HL-60 (cell line): ENCODE measurements at regions not wholly inside any gene's neighbourhood (a gene's known extent, or its start where the extent isn't known, plus 50 kb on each side); places are given as distances from the start of the nearest gene placed in this dataset.

ENCODE experiments used
- GABPA ChIP-seq: IDR thresholded peaks from 2 replicates; pipeline ENCODE4 v1.6.1; 2012; ENCODE audit warnings: low read depth
- POLR2AphosphoS5 ChIP-seq: IDR thresholded peaks from 2 replicates; pipeline ENCODE4 v1.6.1; 2012; ENCODE audit warnings: low read depth
- SPI1 ChIP-seq: IDR thresholded peaks from 2 replicates; pipeline ENCODE4 v1.6.1; 2012; ENCODE audit warnings: low read depth, mild to moderate bottlenecking, borderline replicate concordance
- TF ChIP-seq, protein P1 (sequence below): IDR thresholded peaks from one replicate; pipeline ENCODE4 v1.5.1; 2011; ENCODE audit warnings: low read length, control low read depth, inconsistent platforms; ENCODE audit not compliant: insufficient read depth
- TF ChIP-seq, protein P2 (sequence below): IDR thresholded peaks from 2 replicates; pipeline ENCODE4 v1.6.1; 2012; ENCODE audit warnings: low read depth; ENCODE audit not compliant: insufficient replicate concordance

DNA sequence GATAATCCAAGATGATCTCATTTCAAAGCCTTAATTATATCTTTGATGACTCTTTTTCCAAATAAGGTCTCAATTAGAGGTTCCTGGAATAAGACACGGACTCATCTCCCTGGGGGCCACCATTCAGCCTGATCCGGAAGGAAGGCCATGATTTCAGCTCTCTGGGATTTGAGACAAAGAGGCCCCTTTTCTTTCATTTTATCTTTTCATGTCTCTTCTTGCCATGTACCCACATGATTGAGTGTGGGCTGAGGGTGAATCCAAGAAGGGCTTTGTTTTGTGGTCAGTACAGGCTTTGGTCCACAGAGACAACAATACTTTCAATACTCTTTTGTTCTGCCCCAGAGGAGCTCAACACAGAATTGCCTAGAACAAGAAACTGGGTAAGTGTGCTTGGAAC, 261.2 kb downstream of the TRIML1 start:
- TF ChIP-seq, protein P1, sequence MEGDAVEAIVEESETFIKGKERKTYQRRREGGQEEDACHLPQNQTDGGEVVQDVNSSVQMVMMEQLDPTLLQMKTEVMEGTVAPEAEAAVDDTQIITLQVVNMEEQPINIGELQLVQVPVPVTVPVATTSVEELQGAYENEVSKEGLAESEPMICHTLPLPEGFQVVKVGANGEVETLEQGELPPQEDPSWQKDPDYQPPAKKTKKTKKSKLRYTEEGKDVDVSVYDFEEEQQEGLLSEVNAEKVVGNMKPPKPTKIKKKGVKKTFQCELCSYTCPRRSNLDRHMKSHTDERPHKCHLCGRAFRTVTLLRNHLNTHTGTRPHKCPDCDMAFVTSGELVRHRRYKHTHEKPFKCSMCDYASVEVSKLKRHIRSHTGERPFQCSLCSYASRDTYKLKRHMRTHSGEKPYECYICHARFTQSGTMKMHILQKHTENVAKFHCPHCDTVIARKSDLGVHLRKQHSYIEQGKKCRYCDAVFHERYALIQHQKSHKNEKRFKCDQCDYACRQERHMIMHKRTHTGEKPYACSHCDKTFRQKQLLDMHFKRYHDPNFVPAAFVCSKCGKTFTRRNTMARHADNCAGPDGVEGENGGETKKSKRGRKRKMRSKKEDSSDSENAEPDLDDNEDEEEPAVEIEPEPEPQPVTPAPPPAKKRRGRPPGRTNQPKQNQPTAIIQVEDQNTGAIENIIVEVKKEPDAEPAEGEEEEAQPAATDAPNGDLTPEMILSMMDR = no peak
- TF ChIP-seq SPI1 (no peak), POLR2AphosphoS5 (no peak), GABPA (no peak)
- TF ChIP-seq, protein P2, sequence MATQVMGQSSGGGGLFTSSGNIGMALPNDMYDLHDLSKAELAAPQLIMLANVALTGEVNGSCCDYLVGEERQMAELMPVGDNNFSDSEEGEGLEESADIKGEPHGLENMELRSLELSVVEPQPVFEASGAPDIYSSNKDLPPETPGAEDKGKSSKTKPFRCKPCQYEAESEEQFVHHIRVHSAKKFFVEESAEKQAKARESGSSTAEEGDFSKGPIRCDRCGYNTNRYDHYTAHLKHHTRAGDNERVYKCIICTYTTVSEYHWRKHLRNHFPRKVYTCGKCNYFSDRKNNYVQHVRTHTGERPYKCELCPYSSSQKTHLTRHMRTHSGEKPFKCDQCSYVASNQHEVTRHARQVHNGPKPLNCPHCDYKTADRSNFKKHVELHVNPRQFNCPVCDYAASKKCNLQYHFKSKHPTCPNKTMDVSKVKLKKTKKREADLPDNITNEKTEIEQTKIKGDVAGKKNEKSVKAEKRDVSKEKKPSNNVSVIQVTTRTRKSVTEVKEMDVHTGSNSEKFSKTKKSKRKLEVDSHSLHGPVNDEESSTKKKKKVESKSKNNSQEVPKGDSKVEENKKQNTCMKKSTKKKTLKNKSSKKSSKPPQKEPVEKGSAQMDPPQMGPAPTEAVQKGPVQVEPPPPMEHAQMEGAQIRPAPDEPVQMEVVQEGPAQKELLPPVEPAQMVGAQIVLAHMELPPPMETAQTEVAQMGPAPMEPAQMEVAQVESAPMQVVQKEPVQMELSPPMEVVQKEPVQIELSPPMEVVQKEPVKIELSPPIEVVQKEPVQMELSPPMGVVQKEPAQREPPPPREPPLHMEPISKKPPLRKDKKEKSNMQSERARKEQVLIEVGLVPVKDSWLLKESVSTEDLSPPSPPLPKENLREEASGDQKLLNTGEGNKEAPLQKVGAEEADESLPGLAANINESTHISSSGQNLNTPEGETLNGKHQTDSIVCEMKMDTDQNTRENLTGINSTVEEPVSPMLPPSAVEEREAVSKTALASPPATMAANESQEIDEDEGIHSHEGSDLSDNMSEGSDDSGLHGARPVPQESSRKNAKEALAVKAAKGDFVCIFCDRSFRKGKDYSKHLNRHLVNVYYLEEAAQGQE = no peak
